ENCODE measurements at regions not wholly inside any gene's neighbourhood (a gene's known extent, or its start where the extent isn't known, plus 50 kb on each side); places are given as distances from the start of the nearest gene placed in this dataset.

- no peak for TF ChIP-seq CTCF (conservative IDR thresholded peaks at IDR 0.05; ENCODE audit: low read depth, low read length)
- TF ChIP-seq EZH2 (IDR thresholded peaks at IDR 0.05; ENCODE audit: borderline replicate concordance, low read depth, low read length, poor library complexity, severe bottlenecking) = no peak
These were observed 675.6 kb upstream of the MDGA2 start for GRCh38 chr14:48350971-48351370.
